Caki2 (cell line): ENCODE measurements at regions not wholly inside any gene's neighbourhood (a gene's known extent, or its start where the extent isn't known, plus 50 kb on each side); places are given as distances from the start of the nearest gene placed in this dataset.

Experiments used
- DNase-seq: peaks from one replicate; pipeline ENCODE4 v3.0.0-alpha.2; 2015; ENCODE audit warnings: low read depth
- in situ Hi-C: cut with HindIII; loops from 2 replicates; pipeline ENCODE4 v1.10.0; 2016; ENCODE audit warnings: low sequenced_read_pairs, low pct_unique_long_range_greater_than_20kb, mixed read lengths

DNA sequence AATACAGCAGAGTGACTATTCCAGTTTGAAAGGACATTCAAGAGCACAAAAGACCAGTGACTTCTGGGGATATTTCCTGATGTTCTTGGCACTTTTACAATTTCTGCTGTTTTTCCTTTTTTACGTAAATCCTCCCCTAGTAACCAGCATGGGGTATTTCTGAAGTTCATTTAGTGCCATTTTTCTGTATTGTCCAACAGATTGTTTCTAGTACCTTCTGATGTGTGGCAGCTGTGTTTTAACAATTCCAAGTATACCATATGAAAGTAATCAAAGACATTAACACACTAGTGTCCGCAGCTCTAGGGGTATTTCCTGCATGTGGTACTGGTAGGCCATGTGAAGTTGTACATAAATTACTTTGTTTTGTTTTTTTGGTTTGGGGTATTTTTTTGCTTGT, 53.0 kb upstream of the SMARCA2 start:
- in situ Hi-C loops, result no loop called here
- DNase-seq, result no peak

GRCh38 chr9:1962588-1963106, 52.5 kb upstream of the SMARCA2 start:
- in situ Hi-C loops, result no loop called here
- no peak for DNase-seq

GRCh38 chr9:1964093-1964492, 51.1 kb upstream of the SMARCA2 start:
- no peak for DNase-seq
- in situ Hi-C loops, result no loop called here
